Parathyroid adenoma (tissue), 2 donors: ENCODE measurements at regions not wholly inside any gene's neighbourhood (a gene's known extent, or its start where the extent isn't known, plus 50 kb on each side); places are given as distances from the start of the nearest gene placed in this dataset.

Experiments
- H2AFZ ChIP-seq: fragments of 300-600 bp; sonication (generic); one replicate; pipeline ENCODE4 v1.7.0; 2017; ENCODE audit warnings: antibody characterized with exemption, mild to moderate bottlenecking
- H3K27ac ChIP-seq: fragments of 300-600 bp; sonication (generic); one replicate; pipeline ENCODE4 v1.7.0; 2017
- H3K27me3 ChIP-seq: fragments of 300-600 bp; sonication (generic); one replicate; pipeline ENCODE4 v1.7.0; 2017; ENCODE audit warnings: low read length; ENCODE audit not compliant: control insufficient read depth, insufficient read depth
- H3K36me3 ChIP-seq: fragments of 300-600 bp; sonication (generic); one replicate; pipeline ENCODE4 v1.7.0; 2017; ENCODE audit warnings: low read length; ENCODE audit not compliant: control insufficient read depth, insufficient read depth
- H3K4me1 ChIP-seq: fragments of 300-600 bp; sonication (generic); one replicate; pipeline ENCODE4 v1.7.0; 2017; ENCODE audit warnings: control low read depth
- H3K4me2 ChIP-seq: fragments of 300-600 bp; sonication (generic); one replicate; pipeline ENCODE4 v1.7.0; 2017; ENCODE audit warnings: low read length
- H3K4me3 ChIP-seq: fragments of 300-600 bp; sonication (generic); one replicate; pipeline ENCODE4 v1.7.0; 2017; ENCODE audit warnings: low read depth, low read length
- H3K79me2 ChIP-seq: fragments of 300-600 bp; sonication (generic); one replicate; pipeline ENCODE4 v1.7.0; 2017; ENCODE audit warnings: control low read depth
- H3K9ac ChIP-seq: fragments of 300-600 bp; sonication (generic); one replicate; pipeline ENCODE4 v1.7.0; 2017; ENCODE audit warnings: mild to moderate bottlenecking
- H3K9me3 ChIP-seq: fragments of 300-600 bp; sonication (generic); one replicate; pipeline ENCODE4 v1.7.0; 2017; ENCODE audit warnings: low read length; ENCODE audit not compliant: control insufficient read depth
- CTCF ChIP-seq: fragments of 300-600 bp; sonication (generic); IDR thresholded peaks from one replicate; pipeline ENCODE4 v1.7.0; 2017; ENCODE audit warnings: antibody characterized with exemption, mild to moderate bottlenecking
- donor health status: primary hyperparathyroidism.

- H3K4me3 ChIP-seq = no peak overlapping the region
- H3K4me1 ChIP-seq = no peaks in the 10 kb centered on the region
- no peaks in the 10 kb centered on the region for H3K27me3 ChIP-seq
- H3K4me2 ChIP-seq = no peak overlapping the region
- no peak overlapping the region for H3K27ac ChIP-seq
- no peaks in the 10 kb centered on the region for H3K79me2 ChIP-seq
- H3K9ac ChIP-seq = no peak overlapping the region
- no peaks in the 10 kb centered on the region for H3K36me3 ChIP-seq
- TF ChIP-seq CTCF = no peak
- H2AFZ ChIP-seq = no peak overlapping the region
- H3K9me3 ChIP-seq = no peaks in the 10 kb centered on the region
These were observed 101.3 kb downstream of the DISP1 start for GRCh38 chr1:222916100-222916499.

- Histone ChIP-seq H3K4me2 (no peak overlapping the region), H3K9ac (no peak overlapping the region), H3K27me3 (no peaks in the 10 kb centered on the region), H2AFZ (no peak overlapping the region), H3K27ac (peak overlapping the region; percentile 63), H3K79me2 (no peaks in the 10 kb centered on the region), H3K4me3 (no peak overlapping the region), H3K36me3 (no peaks in the 10 kb centered on the region), H3K9me3 (no peaks in the 10 kb centered on the region), H3K4me1 (no peaks in the 10 kb centered on the region)
- TF ChIP-seq CTCF = no peak
These were observed 104.1 kb downstream of the DISP1 start for GRCh38 chr1:222918801-222919477.

GRCh38 chr1:222919478-222919865 lies 104.6 kb downstream of the DISP1 start:
- no peak overlapping the region for H3K9ac ChIP-seq
- no peaks in the 10 kb centered on the region for H3K4me1 ChIP-seq
- H2AFZ ChIP-seq = no peak overlapping the region
- no peak for TF ChIP-seq CTCF
- no peak overlapping the region for H3K4me2 ChIP-seq
- H3K36me3 ChIP-seq = no peaks in the 10 kb centered on the region
- H3K27me3 ChIP-seq = no peaks in the 10 kb centered on the region
- H3K27ac ChIP-seq = peak overlapping the region; percentile 63
- H3K4me3 ChIP-seq = no peak overlapping the region
- H3K79me2 ChIP-seq = no peaks in the 10 kb centered on the region
- no peaks in the 10 kb centered on the region for H3K9me3 ChIP-seq

GRCh38 chr1:222920169-222920568 lies 105.3 kb downstream of the DISP1 start:
- Histone ChIP-seq H3K9ac (no peak overlapping the region), H3K4me2 (no peak overlapping the region), H3K36me3 (no peaks in the 10 kb centered on the region), H3K4me3 (no peak overlapping the region), H3K27me3 (no peaks in the 10 kb centered on the region), H3K9me3 (no peaks in the 10 kb centered on the region), H3K4me1 (no peaks in the 10 kb centered on the region), H3K79me2 (no peaks in the 10 kb centered on the region), H3K27ac (no peak overlapping the region), H2AFZ (no peak overlapping the region)
- no peak for TF ChIP-seq CTCF

GRCh38 chr1:222921945-222922344 lies 107.1 kb downstream of the DISP1 start:
- H3K9me3 ChIP-seq = no peaks in the 10 kb centered on the region
- no peak overlapping the region for H3K27ac ChIP-seq
- no peak for TF ChIP-seq CTCF
- H3K4me3 ChIP-seq = no peak overlapping the region
- no peaks in the 10 kb centered on the region for H3K4me1 ChIP-seq
- no peaks in the 10 kb centered on the region for H3K36me3 ChIP-seq
- H3K79me2 ChIP-seq = no peaks in the 10 kb centered on the region
- H3K9ac ChIP-seq = no peak overlapping the region
- H2AFZ ChIP-seq = no peak overlapping the region
- H3K27me3 ChIP-seq = no peaks in the 10 kb centered on the region
- no peak overlapping the region for H3K4me2 ChIP-seq
